ENCODE measurements at regions not wholly inside any gene's neighbourhood (a gene's known extent, or its start where the extent isn't known, plus 50 kb on each side); places are given as distances from the start of the nearest gene placed in this dataset.
"Not testable (repeated sequence)": the region's sequence is repeated elsewhere in the genome, so short reads cannot be mapped to it uniquely, and the experiment has no call there.

GRCh38 chr4:133273401-133273800 lies 124.3 kb downstream of the PCDH10 start:
- H3K4me3 ChIP-seq (ENCODE audit: low read depth in 1 of 2, low read length in 2 of 2), result no peak overlapping the region
- H3K27ac ChIP-seq (ENCODE audit: low read depth, low read length), result no peak overlapping the region
- no peak overlapping the region for H3K9ac ChIP-seq (ENCODE audit: low read depth in 1 of 2, low read length in 2 of 2)
- H3K9me3 ChIP-seq (ENCODE audit: control insufficient read depth in 1 of 2, low read length in 2 of 2), result no peaks in the 10 kb centered on the region
- no peaks in the 10 kb centered on the region for H3K36me3 ChIP-seq (ENCODE audit: control insufficient read depth in 1 of 2, insufficient read depth in 2 of 2, low read length in 2 of 2)
- H3K27me3 ChIP-seq (ENCODE audit: control insufficient read depth in 1 of 2, insufficient read depth in 2 of 2, low read length in 2 of 2), result no peaks in the 10 kb centered on the region
- no peaks in the 10 kb centered on the region for H3K4me1 ChIP-seq (ENCODE audit: control insufficient read depth in 1 of 2, insufficient read depth in 2 of 2, low read length in 2 of 2)

- Histone ChIP-seq H3K9ac (ENCODE audit: low read depth in 1 of 2, low read length in 2 of 2) (no peak overlapping the region), H3K27me3 (ENCODE audit: control insufficient read depth in 1 of 2, insufficient read depth in 2 of 2, low read length in 2 of 2) (no peaks in the 10 kb centered on the region), H3K36me3 (ENCODE audit: control insufficient read depth in 1 of 2, insufficient read depth in 2 of 2, low read length in 2 of 2) (no peaks in the 10 kb centered on the region), H3K4me3 (ENCODE audit: low read depth in 1 of 2, low read length in 2 of 2) (no peak overlapping the region), H3K4me1 (ENCODE audit: control insufficient read depth in 1 of 2, insufficient read depth in 2 of 2, low read length in 2 of 2) (no peaks in the 10 kb centered on the region), H3K27ac (ENCODE audit: low read depth, low read length) (no peak overlapping the region), H3K9me3 (ENCODE audit: control insufficient read depth in 1 of 2, low read length in 2 of 2) (no peaks in the 10 kb centered on the region)
Observed at GRCh38 chr4:133270021-133270570, 121.0 kb downstream of the PCDH10 start.

- H3K36me3 ChIP-seq (ENCODE audit: control insufficient read depth in 1 of 2, insufficient read depth in 2 of 2, low read length in 2 of 2), result no peaks in the 10 kb centered on the region
- no peak overlapping the region for H3K9ac ChIP-seq (ENCODE audit: low read depth in 1 of 2, low read length in 2 of 2)
- no peaks in the 10 kb centered on the region for H3K9me3 ChIP-seq (ENCODE audit: control insufficient read depth in 1 of 2, low read length in 2 of 2)
- H3K27me3 ChIP-seq (ENCODE audit: control insufficient read depth in 1 of 2, insufficient read depth in 2 of 2, low read length in 2 of 2), result no peaks in the 10 kb centered on the region
- no peak overlapping the region for H3K27ac ChIP-seq (ENCODE audit: low read depth, low read length)
- no peak overlapping the region for H3K4me3 ChIP-seq (ENCODE audit: low read depth in 1 of 2, low read length in 2 of 2)
- no peaks in the 10 kb centered on the region for H3K4me1 ChIP-seq (ENCODE audit: control insufficient read depth in 1 of 2, insufficient read depth in 2 of 2, low read length in 2 of 2)
Observed at GRCh38 chr4:133268205-133268604, 119.1 kb downstream of the PCDH10 start.

- not testable (repeated sequence) for H3K9ac ChIP-seq (ENCODE audit: low read depth in 1 of 2, low read length in 2 of 2); H3K4me3 ChIP-seq (ENCODE audit: low read depth in 1 of 2, low read length in 2 of 2); H3K36me3 ChIP-seq (ENCODE audit: control insufficient read depth in 1 of 2, insufficient read depth in 2 of 2, low read length in 2 of 2); H3K27ac ChIP-seq (ENCODE audit: low read depth, low read length); H3K9me3 ChIP-seq (ENCODE audit: control insufficient read depth in 1 of 2, low read length in 2 of 2); H3K27me3 ChIP-seq (ENCODE audit: control insufficient read depth in 1 of 2, insufficient read depth in 2 of 2, low read length in 2 of 2); H3K4me1 ChIP-seq (ENCODE audit: control insufficient read depth in 1 of 2, insufficient read depth in 2 of 2, low read length in 2 of 2)
Observed at GRCh38 chr4:133267506-133267905, 118.4 kb downstream of the PCDH10 start.

GRCh38 chr4:133266966-133267365 lies 117.9 kb downstream of the PCDH10 start:
- H3K9ac ChIP-seq (ENCODE audit: low read depth in 1 of 2, low read length in 2 of 2); H3K4me3 ChIP-seq (ENCODE audit: low read depth in 1 of 2, low read length in 2 of 2); H3K27ac ChIP-seq (ENCODE audit: low read depth, low read length); H3K4me1 ChIP-seq (ENCODE audit: control insufficient read depth in 1 of 2, insufficient read depth in 2 of 2, low read length in 2 of 2); H3K36me3 ChIP-seq (ENCODE audit: control insufficient read depth in 1 of 2, insufficient read depth in 2 of 2, low read length in 2 of 2); H3K9me3 ChIP-seq (ENCODE audit: control insufficient read depth in 1 of 2, low read length in 2 of 2); H3K27me3 ChIP-seq (ENCODE audit: control insufficient read depth in 1 of 2, insufficient read depth in 2 of 2, low read length in 2 of 2): not testable (repeated sequence)

- not testable (repeated sequence) for H3K4me1 ChIP-seq (ENCODE audit: control insufficient read depth in 1 of 2, insufficient read depth in 2 of 2, low read length in 2 of 2); H3K9ac ChIP-seq (ENCODE audit: low read depth in 1 of 2, low read length in 2 of 2); H3K27me3 ChIP-seq (ENCODE audit: control insufficient read depth in 1 of 2, insufficient read depth in 2 of 2, low read length in 2 of 2); H3K27ac ChIP-seq (ENCODE audit: low read depth, low read length); H3K4me3 ChIP-seq (ENCODE audit: low read depth in 1 of 2, low read length in 2 of 2); H3K9me3 ChIP-seq (ENCODE audit: control insufficient read depth in 1 of 2, low read length in 2 of 2); H3K36me3 ChIP-seq (ENCODE audit: control insufficient read depth in 1 of 2, insufficient read depth in 2 of 2, low read length in 2 of 2)
Observed at GRCh38 chr4:133264251-133264650, 115.2 kb downstream of the PCDH10 start.

GRCh38 chr4:133263104-133263503 lies 114.0 kb downstream of the PCDH10 start:
- Histone ChIP-seq H3K9me3 (ENCODE audit: control insufficient read depth in 1 of 2, low read length in 2 of 2) (no peaks in the 10 kb centered on the region), H3K27me3 (ENCODE audit: control insufficient read depth in 1 of 2, insufficient read depth in 2 of 2, low read length in 2 of 2) (no peaks in the 10 kb centered on the region), H3K9ac (ENCODE audit: low read depth in 1 of 2, low read length in 2 of 2) (no peak overlapping the region), H3K4me3 (ENCODE audit: low read depth in 1 of 2, low read length in 2 of 2) (no peak overlapping the region), H3K4me1 (ENCODE audit: control insufficient read depth in 1 of 2, insufficient read depth in 2 of 2, low read length in 2 of 2) (no peaks in the 10 kb centered on the region), H3K36me3 (ENCODE audit: control insufficient read depth in 1 of 2, insufficient read depth in 2 of 2, low read length in 2 of 2) (no peaks in the 10 kb centered on the region), H3K27ac (ENCODE audit: low read depth, low read length) (no peak overlapping the region)

- no peak overlapping the region for H3K4me3 ChIP-seq (ENCODE audit: low read depth in 1 of 2, low read length in 2 of 2)
- no peaks in the 10 kb centered on the region for H3K27me3 ChIP-seq (ENCODE audit: control insufficient read depth in 1 of 2, insufficient read depth in 2 of 2, low read length in 2 of 2)
- no peak overlapping the region for H3K9ac ChIP-seq (ENCODE audit: low read depth in 1 of 2, low read length in 2 of 2)
- H3K36me3 ChIP-seq (ENCODE audit: control insufficient read depth in 1 of 2, insufficient read depth in 2 of 2, low read length in 2 of 2), result no peaks in the 10 kb centered on the region
- no peak overlapping the region for H3K27ac ChIP-seq (ENCODE audit: low read depth, low read length)
- H3K9me3 ChIP-seq (ENCODE audit: control insufficient read depth in 1 of 2, low read length in 2 of 2), result no peaks in the 10 kb centered on the region
- no peaks in the 10 kb centered on the region for H3K4me1 ChIP-seq (ENCODE audit: control insufficient read depth in 1 of 2, insufficient read depth in 2 of 2, low read length in 2 of 2)
Observed at GRCh38 chr4:133247861-133248260, 98.8 kb downstream of the PCDH10 start.

GRCh38 chr4:133245226-133245625 lies 96.1 kb downstream of the PCDH10 start:
- Histone ChIP-seq H3K9ac (ENCODE audit: low read depth in 1 of 2, low read length in 2 of 2) (no peak overlapping the region), H3K27ac (ENCODE audit: low read depth, low read length) (no peak overlapping the region), H3K9me3 (ENCODE audit: control insufficient read depth in 1 of 2, low read length in 2 of 2) (no peaks in the 10 kb centered on the region), H3K4me1 (ENCODE audit: control insufficient read depth in 1 of 2, insufficient read depth in 2 of 2, low read length in 2 of 2) (no peaks in the 10 kb centered on the region), H3K27me3 (ENCODE audit: control insufficient read depth in 1 of 2, insufficient read depth in 2 of 2, low read length in 2 of 2) (no peaks in the 10 kb centered on the region), H3K36me3 (ENCODE audit: control insufficient read depth in 1 of 2, insufficient read depth in 2 of 2, low read length in 2 of 2) (no peaks in the 10 kb centered on the region), H3K4me3 (ENCODE audit: low read depth in 1 of 2, low read length in 2 of 2) (no peak overlapping the region)
